Activated gamma-delta T cell treated with anti-CD3 and anti-CD28 coated beads, Interleukin-2, amount 50 U/mL, for 16 hours (primary cell): ENCODE measurements at regions not wholly inside any gene's neighbourhood (a gene's known extent, or its start where the extent isn't known, plus 50 kb on each side); places are given as distances from the start of the nearest gene placed in this dataset.
"Not testable (repeated sequence)": the region's sequence is repeated elsewhere in the genome, so short reads cannot be mapped to it uniquely, and the experiment has no call there.

Experiments
- DNase-seq: peaks from one replicate; pipeline ENCODE4 v3.0.0-alpha.2; 2020; ENCODE audit warnings: low read depth

- DNase-seq = no peak
These were observed 2244.0 kb upstream of the ACO1 start for GRCh38 chr9:30140407-30140806.

- no peak for DNase-seq
These were observed 2223.9 kb upstream of the ACO1 start for GRCh38 chr9:30160570-30160969.

- DNase-seq = no peak
These were observed 2212.2 kb upstream of the ACO1 start for GRCh38 chr9:30172206-30172605.

GRCh38 chr9:30178610-30179009 is 2205.8 kb upstream of the ACO1 start:
- DNase-seq = no peak

- no peak for DNase-seq
These were observed 2191.0 kb upstream of the ACO1 start for GRCh38 chr9:30193421-30193820.

GRCh38 chr9:30196941-30197340 is 2187.5 kb upstream of the ACO1 start:
- no peak for DNase-seq

GRCh38 chr9:30197453-30197852 is 2187.0 kb upstream of the ACO1 start:
- no peak for DNase-seq

- no peak for DNase-seq
These were observed 2186.5 kb upstream of the ACO1 start for GRCh38 chr9:30197954-30198353.

GRCh38 chr9:30198463-30199309 is 2185.8 kb upstream of the ACO1 start:
- no peak for DNase-seq

- DNase-seq = no peak
These were observed 2183.4 kb upstream of the ACO1 start for GRCh38 chr9:30201024-30201423.

GRCh38 chr9:30235068-30235467 is 2149.4 kb upstream of the ACO1 start:
- no peak for DNase-seq

- no peak for DNase-seq
These were observed 2148.9 kb upstream of the ACO1 start for GRCh38 chr9:30235564-30235963.

GRCh38 chr9:30239878-30240277 is 2144.6 kb upstream of the ACO1 start:
- DNase-seq = no peak

- DNase-seq = no peak
These were observed 2141.0 kb upstream of the ACO1 start for GRCh38 chr9:30243467-30243866.

GRCh38 chr9:30244877-30245276 is 2139.6 kb upstream of the ACO1 start:
- DNase-seq = no peak

GRCh38 chr9:30250872-30251271 is 2133.6 kb upstream of the ACO1 start:
- DNase-seq = no peak

- DNase-seq = no peak
These were observed 2126.3 kb upstream of the ACO1 start for GRCh38 chr9:30258094-30258493.

GRCh38 chr9:30280229-30280900 is 2104.1 kb upstream of the ACO1 start:
- no peak for DNase-seq

- no peak for DNase-seq
These were observed 2095.0 kb upstream of the ACO1 start for GRCh38 chr9:30289435-30289834.

GRCh38 chr9:30292026-30292425 is 2092.4 kb upstream of the ACO1 start:
- not testable (repeated sequence) for DNase-seq

- no peak for DNase-seq
These were observed 2091.2 kb upstream of the ACO1 start for GRCh38 chr9:30293231-30293630.

GRCh38 chr9:30299126-30299780 is 2085.2 kb upstream of the ACO1 start:
- no peak for DNase-seq
